Panc1 (cell line): ENCODE measurements at regions not wholly inside any gene's neighbourhood (a gene's known extent, or its start where the extent isn't known, plus 50 kb on each side); places are given as distances from the start of the nearest gene placed in this dataset.

ENCODE experiments used
- ATAC-seq: fragments of 200-7000 bp; cut with Tn5 transposase; 2 replicates; pipeline ENCODE4 v1.9.1; 2020; ENCODE audit warnings: mild to moderate bottlenecking, moderate library complexity
- BruUV-seq: library from RNA; stranded (reverse); fragments of 400-500 nt; replicated peaks from 2 replicates; lab custom pipeline; 2021; lab: Mats Ljungman, UMichigan
- CTCF ChIA-PET: fragments of 300-600 bp; sonication (Branson Sonifier 250); formaldehyde crosslinking; loops from one replicate; lab custom pipeline; 2022; ENCODE audit warnings: antibody characterized with exemption; lab: Charles Lee
- POLR2A ChIA-PET: fragments of 300-600 bp; sonication (Branson Sonifier 250); formaldehyde crosslinking; loops from one replicate; lab custom pipeline; 2022; ENCODE audit warnings: antibody characterized with exemption; lab: Charles Lee
- DNase-seq: peaks from one replicate; pipeline ENCODE4 v3.0.0-alpha.2; 2010; ENCODE audit warnings: low read depth, low spot score
- H3K27ac ChIP-seq: 2 replicates; pipeline ENCODE4 v1.5.1; 2011; ENCODE audit warnings: mild to moderate bottlenecking, low read length, inconsistent platforms
- H3K27me3 ChIP-seq: fragments of 200-500 bp; sonication (Bioruptor generic); 2 replicates; pipeline ENCODE4 v1.6.0; 2014; ENCODE audit warnings: low read length, inconsistent platforms; ENCODE audit not compliant: control insufficient read depth, insufficient read depth
- H3K36me3 ChIP-seq: fragments of 200-500 bp; sonication (Bioruptor generic); 2 replicates; pipeline ENCODE4 v1.5.1; 2014; ENCODE audit warnings: inconsistent platforms, mild to moderate bottlenecking, low read length, moderate library complexity; ENCODE audit not compliant: control insufficient read depth, insufficient read depth
- H3K4me1 ChIP-seq: 2 replicates; pipeline ENCODE4 v1.5.1; 2011; ENCODE audit warnings: inconsistent platforms, mild to moderate bottlenecking, low read length, moderate library complexity; ENCODE audit not compliant: control insufficient read depth, insufficient read depth
- H3K4me3 ChIP-seq, 2 experiments: 2 replicates each; pipeline ENCODE4 v1.5.1; 2011 to 2012; ENCODE audit warnings: low read depth in 2 of 2, low read length in 2 of 2, mild to moderate bottlenecking in 2 of 2, inconsistent platforms in 1 of 2, moderate library complexity in 1 of 2
- H3K9me3 ChIP-seq: fragments of 200-500 bp; sonication (Bioruptor generic); 2 replicates; pipeline ENCODE4 v1.5.1; 2014; ENCODE audit warnings: low read depth, mild to moderate bottlenecking, inconsistent platforms, low read length, moderate library complexity; ENCODE audit not compliant: control insufficient read depth, insufficient read depth
- POLR2AphosphoS5 ChIP-seq: IDR thresholded peaks from 2 replicates; pipeline ENCODE4 v1.6.1; 2012; ENCODE audit warnings: mild to moderate bottlenecking, low read depth, low read length, moderate library complexity
- REST ChIP-seq, 2 experiments: IDR thresholded peaks; 2 replicates each; pipeline ENCODE4 v1.6.1; 2011 to 2012; ENCODE audit warnings: low read depth in 2 of 2, control low read depth in 1 of 2, low read length in 1 of 2, mild to moderate bottlenecking in 1 of 2, moderate library complexity in 1 of 2; ENCODE audit not compliant: insufficient read depth in 1 of 2
- SIN3A ChIP-seq: IDR thresholded peaks from 2 replicates; pipeline ENCODE4 v1.6.1; 2012; ENCODE audit warnings: low read depth, mild to moderate bottlenecking, low read length, moderate library complexity, borderline replicate concordance; ENCODE audit not compliant: insufficient read depth
- TCF7L2 ChIP-seq: IDR thresholded peaks from 2 replicates; pipeline ENCODE4 v1.6.1; 2011; ENCODE audit warnings: mild to moderate bottlenecking, low read depth, low read length, inconsistent platforms
- in situ Hi-C: cut with HindIII; loops from 2 replicates; pipeline ENCODE4 v1.10.0; 2016; ENCODE audit warnings: low sequenced_read_pairs, low pct_unique_long_range_greater_than_20kb
- intact Hi-C: fragments of 100-400 bp; cut with micrococcal nuclease; formaldehyde crosslinking; loops from one replicate; pipeline ENCODE4 v1.10.0; 2022; ENCODE audit not compliant: unreplicated experiment
- TF ChIP-seq, protein P1 (sequence below): fragments of 450-650 bp; IDR thresholded peaks from 2 replicates; pipeline ENCODE4 v1.5.1; 2017; ENCODE audit warnings: mild to moderate bottlenecking

DNA sequence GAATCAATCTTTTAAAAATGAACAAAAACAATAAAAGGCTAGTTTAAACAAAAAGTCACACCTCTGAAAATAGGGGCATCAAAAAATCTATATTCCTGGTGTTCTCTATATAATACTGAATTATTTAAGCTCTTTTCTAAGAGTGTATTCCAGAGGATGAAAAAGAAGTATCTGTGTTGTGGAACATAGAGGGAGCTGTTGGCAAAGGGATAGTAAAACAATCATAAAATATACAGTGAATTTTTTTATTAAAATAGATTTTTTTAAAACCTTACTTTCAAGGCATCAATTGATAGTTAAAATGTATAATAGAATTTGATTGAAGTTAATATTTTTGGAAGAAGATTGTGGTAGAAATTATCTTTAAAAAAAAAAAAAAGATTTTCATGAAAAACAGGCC is 1409.1 kb upstream of the CELF2 start:
- no peak overlapping the region for H3K27ac ChIP-seq
- H3K27me3 ChIP-seq = no peaks in the 10 kb centered on the region
- no peaks in the 10 kb centered on the region for H3K4me1 ChIP-seq
- POLR2A ChIA-PET = no interaction called here
- H3K36me3 ChIP-seq = no peaks in the 10 kb centered on the region
- no TSS peak for BruUV-seq
- H3K9me3 ChIP-seq = no peaks in the 10 kb centered on the region
- TF ChIP-seq, protein P1, sequence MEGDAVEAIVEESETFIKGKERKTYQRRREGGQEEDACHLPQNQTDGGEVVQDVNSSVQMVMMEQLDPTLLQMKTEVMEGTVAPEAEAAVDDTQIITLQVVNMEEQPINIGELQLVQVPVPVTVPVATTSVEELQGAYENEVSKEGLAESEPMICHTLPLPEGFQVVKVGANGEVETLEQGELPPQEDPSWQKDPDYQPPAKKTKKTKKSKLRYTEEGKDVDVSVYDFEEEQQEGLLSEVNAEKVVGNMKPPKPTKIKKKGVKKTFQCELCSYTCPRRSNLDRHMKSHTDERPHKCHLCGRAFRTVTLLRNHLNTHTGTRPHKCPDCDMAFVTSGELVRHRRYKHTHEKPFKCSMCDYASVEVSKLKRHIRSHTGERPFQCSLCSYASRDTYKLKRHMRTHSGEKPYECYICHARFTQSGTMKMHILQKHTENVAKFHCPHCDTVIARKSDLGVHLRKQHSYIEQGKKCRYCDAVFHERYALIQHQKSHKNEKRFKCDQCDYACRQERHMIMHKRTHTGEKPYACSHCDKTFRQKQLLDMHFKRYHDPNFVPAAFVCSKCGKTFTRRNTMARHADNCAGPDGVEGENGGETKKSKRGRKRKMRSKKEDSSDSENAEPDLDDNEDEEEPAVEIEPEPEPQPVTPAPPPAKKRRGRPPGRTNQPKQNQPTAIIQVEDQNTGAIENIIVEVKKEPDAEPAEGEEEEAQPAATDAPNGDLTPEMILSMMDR = no peak; the same call in 1 of the 2 replicates
- TF ChIP-seq TCF7L2 (no peak), POLR2AphosphoS5 (no peak), REST (IDR thresholded peaks at IDR 0.05; ENCODE audit: insufficient read depth in 1 of 2, low read depth in 2 of 2, low read length in 1 of 2) (no peak), SIN3A (no peak)
- CTCF ChIA-PET = no interaction called here
- in situ Hi-C loops = no loop called here
- DNase-seq (no peak), ATAC-seq (no peak)
- no peak overlapping the region for H3K4me3 ChIP-seq
- intact Hi-C loops = no loop called here

GRCh38 chr10:9613338-9614075 is 1404.2 kb upstream of the CELF2 start:
- intact Hi-C loops = no loop called here
- CTCF ChIA-PET = no interaction called here
- H3K36me3 ChIP-seq = no peaks in the 10 kb centered on the region

More at GRCh38 chr10:9613338-9614075, 1404.2 kb upstream of the CELF2 start:
- Histone ChIP-seq H3K4me3 (no peak overlapping the region), H3K27me3 (no peaks in the 10 kb centered on the region), H3K27ac (no peak overlapping the region), H3K4me1 (no peaks in the 10 kb centered on the region), H3K9me3 (no peaks in the 10 kb centered on the region)
- no peak for DNase-seq
- TF ChIP-seq SIN3A = no peak
- TF ChIP-seq, protein P1 = no peak
- TF ChIP-seq TCF7L2 = no peak
- TF ChIP-seq REST (IDR thresholded peaks at IDR 0.05; ENCODE audit: insufficient read depth in 1 of 2, low read depth in 2 of 2, low read length in 1 of 2) = no peak
- no peak for TF ChIP-seq POLR2AphosphoS5
- BruUV-seq = no TSS peak
- POLR2A ChIA-PET = no interaction called here
- in situ Hi-C loops = no loop called here
- no peak for ATAC-seq
